NB4 (cell line): ENCODE measurements at regions not wholly inside any gene's neighbourhood (a gene's known extent, or its start where the extent isn't known, plus 50 kb on each side); places are given as distances from the start of the nearest gene placed in this dataset.

ENCODE experiments used
- MYC ChIP-seq: IDR thresholded peaks from 2 replicates; pipeline ENCODE4 v1.6.1; 2011; ENCODE audit warnings: low read depth, low read length
- POLR2A ChIP-seq: IDR thresholded peaks from 2 replicates; pipeline ENCODE4 v1.6.1; 2011; ENCODE audit warnings: mild to moderate bottlenecking; ENCODE audit not compliant: insufficient read length; ENCODE audit errors: extremely low read depth
- TF ChIP-seq, protein P1 (sequence below): IDR thresholded peaks from one replicate; pipeline ENCODE4 v1.5.1; 2012; ENCODE audit warnings: low read depth, low read length
- TF ChIP-seq, protein P2 (sequence below): IDR thresholded peaks from 2 replicates; pipeline ENCODE4 v1.6.1; 2011; ENCODE audit warnings: low read depth, low read length

DNA sequence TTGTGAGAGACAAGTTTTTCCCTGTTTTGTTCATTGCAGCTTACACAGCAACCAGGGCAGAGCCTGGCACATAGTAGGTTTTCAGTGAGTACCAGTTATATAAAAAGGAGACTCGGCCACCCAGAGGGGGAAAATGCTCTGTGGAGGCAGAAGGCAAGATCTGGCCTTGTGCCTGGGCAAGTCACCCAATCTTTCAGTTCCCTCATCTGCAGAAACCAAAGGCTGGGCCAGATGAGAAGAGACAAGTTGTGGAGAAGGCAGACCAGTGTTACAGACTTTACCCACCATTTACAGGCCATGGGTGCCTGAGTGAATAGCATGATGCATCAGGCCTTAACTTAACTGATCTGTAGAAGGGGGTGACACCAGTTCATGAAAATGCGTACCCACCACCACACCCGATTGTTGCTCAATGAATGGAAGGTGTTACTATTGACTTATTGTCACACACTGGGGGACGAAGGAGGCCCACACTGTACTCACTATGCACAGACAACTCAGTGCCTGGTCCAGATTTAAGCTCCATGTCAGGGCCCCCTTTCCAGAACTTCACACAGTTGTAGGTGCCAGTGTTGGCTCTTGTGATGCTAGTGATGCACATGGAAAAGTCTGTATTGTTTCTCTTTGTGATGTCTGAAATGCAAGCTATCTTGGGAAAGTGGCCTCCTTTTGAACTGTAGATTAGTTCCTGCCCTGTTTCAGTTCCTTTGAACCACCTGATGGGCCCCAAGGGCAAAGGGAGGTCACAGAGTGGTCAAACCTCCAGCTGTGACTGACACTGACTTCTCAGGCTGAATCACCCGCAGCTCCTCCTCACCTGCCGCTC is 64.3 kb upstream of the SIRPG start:
- TF ChIP-seq, protein P1, sequence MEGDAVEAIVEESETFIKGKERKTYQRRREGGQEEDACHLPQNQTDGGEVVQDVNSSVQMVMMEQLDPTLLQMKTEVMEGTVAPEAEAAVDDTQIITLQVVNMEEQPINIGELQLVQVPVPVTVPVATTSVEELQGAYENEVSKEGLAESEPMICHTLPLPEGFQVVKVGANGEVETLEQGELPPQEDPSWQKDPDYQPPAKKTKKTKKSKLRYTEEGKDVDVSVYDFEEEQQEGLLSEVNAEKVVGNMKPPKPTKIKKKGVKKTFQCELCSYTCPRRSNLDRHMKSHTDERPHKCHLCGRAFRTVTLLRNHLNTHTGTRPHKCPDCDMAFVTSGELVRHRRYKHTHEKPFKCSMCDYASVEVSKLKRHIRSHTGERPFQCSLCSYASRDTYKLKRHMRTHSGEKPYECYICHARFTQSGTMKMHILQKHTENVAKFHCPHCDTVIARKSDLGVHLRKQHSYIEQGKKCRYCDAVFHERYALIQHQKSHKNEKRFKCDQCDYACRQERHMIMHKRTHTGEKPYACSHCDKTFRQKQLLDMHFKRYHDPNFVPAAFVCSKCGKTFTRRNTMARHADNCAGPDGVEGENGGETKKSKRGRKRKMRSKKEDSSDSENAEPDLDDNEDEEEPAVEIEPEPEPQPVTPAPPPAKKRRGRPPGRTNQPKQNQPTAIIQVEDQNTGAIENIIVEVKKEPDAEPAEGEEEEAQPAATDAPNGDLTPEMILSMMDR: no peak
- TF ChIP-seq, protein P2, sequence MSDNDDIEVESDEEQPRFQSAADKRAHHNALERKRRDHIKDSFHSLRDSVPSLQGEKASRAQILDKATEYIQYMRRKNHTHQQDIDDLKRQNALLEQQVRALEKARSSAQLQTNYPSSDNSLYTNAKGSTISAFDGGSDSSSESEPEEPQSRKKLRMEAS: no peak
- TF ChIP-seq POLR2A: no peak
- no peak for TF ChIP-seq MYC
